Umbilical cord (tissue), 1 donor: ENCODE measurements at regions not wholly inside any gene's neighbourhood (a gene's known extent, or its start where the extent isn't known, plus 50 kb on each side); places are given as distances from the start of the nearest gene placed in this dataset.
"Not testable (repeated sequence)": the region's sequence is repeated elsewhere in the genome, so short reads cannot be mapped to it uniquely, and the experiment has no call there.

Experiments
- DNase-seq: peaks from one replicate; pipeline ENCODE4 v3.0.0-alpha.2; 2015; ENCODE audit warnings: low spot score

DNA sequence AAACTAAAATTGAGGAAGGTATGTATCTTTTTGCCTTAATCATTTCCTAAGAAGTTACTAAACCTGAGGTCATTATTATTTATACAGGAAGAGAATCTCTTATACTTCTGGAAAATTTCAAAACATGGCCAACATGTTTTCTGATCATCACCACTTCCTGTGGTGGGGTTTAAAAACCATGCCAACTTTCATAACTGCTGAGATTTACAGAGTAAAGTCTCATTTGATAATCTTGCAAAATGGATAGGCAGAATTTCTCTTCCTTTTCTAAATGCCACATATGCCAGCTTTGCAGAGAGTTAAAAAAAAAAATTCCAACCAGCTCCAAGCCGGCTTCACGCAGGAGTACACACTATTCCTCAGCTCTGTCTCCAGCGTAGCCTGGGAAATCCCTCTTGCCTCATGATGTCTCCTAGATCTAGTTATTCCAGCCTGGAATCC lies 124.3 kb upstream of the SPRED1 start:
- peak; percentile 84 for DNase-seq

DNA sequence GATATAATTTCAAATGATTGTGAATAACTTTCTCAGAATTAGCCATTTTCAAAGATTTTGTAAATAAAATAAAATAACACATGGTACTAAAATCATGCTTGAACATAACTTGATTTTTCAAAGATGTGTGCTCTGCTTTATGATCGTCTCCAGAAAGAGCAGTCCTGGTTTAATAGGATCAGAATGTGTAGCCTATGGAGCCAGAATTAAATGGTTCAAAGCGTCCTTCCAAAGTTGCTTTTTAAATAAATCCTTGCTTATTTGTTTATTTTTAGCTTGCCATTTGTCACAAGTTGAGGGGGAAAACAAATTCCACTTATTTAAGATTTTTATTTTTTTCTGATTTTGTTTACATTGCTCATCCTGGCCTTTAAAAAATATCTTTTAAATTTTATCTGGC lies 123.7 kb upstream of the SPRED1 start:
- DNase-seq: peak; percentile 40

DNA sequence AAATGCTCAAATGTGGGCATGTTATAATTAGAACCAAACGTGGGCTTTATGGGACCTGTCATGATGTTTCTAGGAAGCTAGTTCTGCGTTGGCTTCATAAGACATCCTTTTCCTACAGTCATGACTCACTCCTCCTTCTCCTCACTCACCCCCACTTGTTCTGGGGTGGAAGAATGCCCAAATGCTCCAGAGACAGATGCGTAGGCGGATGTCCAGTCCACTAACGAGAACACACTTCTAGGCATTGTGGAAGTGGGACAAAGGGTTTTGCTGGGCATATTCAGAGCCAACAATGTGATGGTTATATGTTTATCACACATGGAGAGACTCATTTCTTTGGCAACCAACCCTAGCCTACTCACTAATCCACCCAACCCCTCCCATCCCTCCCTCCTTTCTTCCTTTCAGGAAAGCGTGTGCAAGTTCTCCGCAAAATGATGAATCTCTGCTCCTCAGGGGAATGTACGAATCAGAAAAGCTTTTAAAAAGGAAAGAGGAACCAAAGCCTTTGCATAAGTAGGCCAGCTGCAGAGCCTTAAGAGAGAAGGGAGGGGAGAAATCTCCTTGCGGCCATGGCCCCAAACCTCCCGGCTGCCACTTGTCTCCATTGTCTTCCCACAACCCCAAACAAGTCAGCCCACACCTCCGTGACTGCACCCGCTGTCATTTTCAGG lies 123.0 kb upstream of the SPRED1 start:
- peak; percentile 96 for DNase-seq

DNA sequence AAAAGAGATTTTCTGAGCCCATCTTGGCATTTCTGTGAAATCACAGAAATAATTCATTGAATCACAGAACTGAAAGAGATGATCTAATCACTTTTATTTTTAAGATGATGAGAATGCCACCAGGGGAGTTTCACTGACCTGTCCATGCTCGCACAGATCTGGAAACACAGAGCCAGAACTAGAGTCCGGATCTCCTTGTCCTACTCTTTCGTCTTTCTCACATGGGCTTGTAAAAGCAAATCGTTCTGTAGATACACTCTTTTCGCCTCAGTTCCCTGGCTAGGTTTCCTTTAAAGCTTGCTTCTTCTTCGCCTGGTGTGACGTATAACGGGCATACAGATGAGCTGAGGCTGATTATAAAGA lies 122.5 kb upstream of the SPRED1 start:
- peak; percentile 57 for DNase-seq

DNA sequence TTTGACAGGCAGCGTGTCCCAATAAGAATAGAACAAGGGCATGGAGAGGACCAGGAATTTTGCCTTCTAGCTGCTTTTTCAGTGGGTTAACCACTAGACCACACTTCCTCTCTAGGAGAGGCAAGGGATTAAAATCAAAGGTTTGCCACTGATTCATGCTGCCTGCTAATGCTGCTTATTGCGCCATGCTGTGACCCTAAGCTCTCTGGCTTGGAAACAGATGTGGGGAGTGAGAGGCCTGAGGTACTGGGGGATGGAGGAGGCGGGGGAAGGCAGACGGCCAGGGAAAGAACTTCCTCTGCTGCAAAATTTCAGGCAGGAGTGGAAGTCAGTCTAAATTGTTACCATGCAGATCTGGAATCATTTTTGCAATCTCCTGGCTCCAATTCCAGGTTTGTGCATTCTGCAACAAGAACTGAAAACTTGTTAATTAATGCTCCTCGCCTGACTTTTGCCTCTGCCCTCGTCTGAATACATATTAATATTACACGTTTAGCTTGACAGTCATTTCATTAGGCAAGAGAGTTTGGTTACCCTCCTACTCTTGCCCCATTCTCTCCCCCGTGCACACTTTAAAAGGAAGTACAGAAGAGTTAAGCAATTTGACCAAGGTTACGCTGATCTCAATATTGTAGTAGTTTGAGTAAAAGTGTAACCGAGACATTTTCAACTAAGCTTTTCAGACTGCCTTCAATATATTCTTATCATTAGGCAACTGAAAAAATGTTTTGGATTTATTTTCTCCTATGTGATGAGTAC lies 121.7 kb upstream of the SPRED1 start:
- peak; percentile 98 for DNase-seq

DNA sequence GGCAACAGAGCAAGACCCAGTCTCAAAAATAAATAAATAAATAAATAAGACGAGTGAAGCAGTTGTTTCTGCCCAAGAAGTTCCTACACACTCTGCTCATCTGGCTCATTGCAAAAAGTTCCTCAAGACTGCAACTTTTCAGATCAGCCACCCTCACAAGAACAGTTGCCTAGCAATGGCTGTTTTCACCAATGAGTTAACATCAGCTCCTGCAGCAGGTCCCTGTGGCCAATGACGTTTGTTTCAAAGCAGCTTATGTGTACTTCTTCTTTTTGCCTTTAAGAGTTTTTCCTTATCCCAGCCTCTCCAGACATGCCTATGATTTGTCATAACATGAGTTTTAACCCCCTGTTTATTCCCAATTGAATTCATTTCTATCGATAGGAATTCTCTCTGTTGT lies 118.4 kb upstream of the SPRED1 start:
- DNase-seq: peak; percentile 49

DNA sequence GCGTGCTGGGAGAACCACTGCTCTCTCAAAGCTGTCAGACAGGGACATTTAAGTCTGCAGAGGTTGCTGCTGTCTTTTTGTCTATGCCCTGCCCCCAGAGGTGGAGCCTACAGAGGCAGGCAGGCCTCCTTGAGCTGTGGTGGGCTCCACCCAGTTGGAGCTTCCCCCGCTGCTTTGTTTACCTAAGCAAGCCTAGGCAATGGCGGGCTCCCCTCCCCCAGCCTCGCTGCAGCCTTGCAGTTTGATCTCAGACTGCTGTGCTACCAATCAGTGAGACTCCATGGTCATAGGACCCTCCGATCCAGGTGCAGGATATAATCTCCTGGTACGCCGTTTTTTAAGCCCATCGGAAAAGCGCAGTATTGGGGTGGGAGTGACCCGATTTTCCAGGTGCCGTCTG lies 110.4 kb upstream of the SPRED1 start:
- not testable (repeated sequence) for DNase-seq

DNA sequence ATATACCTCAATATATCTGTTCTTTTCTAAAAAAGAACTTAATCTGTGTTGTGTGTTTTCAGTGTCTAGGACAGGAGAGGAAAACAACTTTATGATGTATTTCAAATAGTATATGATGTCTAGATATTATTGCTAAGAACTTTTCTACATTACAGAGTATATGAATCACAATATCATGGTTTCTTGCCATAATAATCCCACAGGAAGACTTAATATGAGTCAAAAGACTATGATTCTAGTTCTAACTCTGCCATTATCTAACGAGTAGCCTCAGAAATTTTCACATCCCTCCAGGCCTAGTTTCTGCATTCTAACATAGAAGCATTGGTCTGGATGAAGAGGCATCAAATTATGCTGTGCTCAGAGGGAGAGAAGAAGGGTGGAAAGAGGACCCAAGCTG lies 107.7 kb upstream of the SPRED1 start:
- DNase-seq: no peak

DNA sequence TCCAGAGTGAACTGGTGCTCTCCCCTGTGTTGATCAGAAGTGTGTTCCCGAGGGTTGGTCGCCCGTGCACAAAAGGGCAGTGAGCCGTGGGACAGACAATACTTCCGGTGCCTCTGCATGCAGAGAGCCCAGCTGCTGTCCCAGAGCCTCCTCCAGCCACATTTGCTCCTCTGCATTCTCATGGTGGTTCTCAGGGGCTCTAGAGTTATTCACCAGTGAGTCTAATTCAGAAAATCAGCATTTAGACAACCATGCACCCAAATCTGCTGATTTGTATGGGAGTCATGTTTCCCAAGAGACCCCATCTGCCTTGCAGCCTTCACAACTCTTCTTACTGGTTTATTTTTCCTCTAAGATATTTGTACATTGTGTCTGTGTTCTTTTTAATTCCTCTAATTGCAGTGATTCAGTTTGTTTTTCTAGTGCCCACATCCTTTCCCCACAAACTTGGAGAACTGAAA lies 107.0 kb upstream of the SPRED1 start:
- no peak for DNase-seq

DNA sequence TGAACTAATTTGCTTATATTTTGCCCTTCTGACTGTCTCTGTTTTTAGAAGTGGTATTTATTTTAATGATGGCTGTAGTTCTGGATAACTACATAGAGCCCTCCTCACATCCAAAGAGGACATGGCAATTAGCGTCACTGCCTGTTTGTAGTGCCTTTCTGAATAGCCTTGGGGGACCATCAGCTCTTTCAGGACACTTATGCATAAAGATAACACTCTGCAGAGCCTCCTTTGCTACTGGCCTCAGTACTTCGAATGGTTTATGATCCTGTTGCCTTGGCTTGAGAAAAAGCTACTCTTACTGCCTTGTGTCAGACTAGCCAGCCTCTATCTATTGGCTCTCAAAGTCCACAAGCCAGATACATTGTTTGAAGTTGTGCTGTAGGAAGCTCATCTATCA lies 105.4 kb upstream of the SPRED1 start:
- DNase-seq: no peak

DNA sequence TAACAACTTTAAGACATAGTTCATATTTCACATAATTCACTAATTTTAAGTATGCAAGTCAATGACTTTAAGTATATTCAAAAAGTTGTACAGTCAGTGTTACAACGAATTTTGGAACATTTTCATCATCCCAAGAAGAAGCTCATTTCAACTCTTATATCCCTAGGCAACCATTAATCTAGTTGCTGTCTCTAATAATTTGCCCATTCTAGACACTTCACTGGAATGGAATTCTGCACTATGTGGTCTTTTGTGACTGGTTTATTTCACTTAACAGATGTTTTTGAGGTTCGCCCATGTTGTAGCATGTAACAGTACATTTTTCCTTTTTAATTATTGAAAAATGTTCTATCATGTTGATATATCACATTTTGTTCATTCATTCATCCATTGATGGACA lies 104.2 kb upstream of the SPRED1 start:
- DNase-seq: peak; percentile 43

DNA sequence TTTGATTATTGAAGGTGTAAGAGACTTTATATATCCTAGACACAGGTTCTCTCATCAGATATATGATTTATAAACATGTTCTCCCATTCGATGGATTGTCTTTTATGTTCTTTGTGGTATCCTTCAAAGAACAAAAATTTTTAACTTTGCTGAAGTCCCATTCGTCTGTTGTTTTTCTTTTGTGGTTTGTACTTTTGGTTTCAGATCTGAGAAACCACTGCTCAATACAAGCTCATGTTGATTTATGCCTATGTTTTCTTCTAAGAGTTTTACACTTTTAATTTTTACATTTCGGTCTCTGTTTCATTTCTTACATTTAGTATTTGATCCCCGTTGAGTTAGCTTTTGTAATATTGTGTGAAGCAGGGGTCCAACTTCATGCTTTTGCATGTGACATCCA lies 103.3 kb upstream of the SPRED1 start:
- no peak for DNase-seq

DNA sequence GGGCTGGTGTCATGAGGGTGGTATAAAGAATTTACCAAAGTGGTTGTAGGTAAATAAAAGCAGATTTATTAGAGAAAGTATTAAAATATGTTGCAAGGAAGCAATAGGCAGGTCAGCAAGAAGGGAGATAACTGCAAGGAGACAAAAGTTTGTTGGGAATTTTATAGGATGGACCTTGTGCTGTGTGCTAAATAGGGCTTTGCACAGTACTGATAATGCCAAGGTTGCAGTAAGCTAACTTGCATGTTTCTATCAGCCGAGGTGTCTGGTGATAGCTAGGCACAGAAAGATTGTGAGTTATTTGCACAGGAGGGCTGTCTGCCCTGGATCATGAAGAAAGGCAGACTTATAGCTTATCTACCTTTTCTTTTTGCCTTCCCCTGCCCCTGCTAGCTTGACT lies 102.5 kb upstream of the SPRED1 start:
- DNase-seq: no peak

DNA sequence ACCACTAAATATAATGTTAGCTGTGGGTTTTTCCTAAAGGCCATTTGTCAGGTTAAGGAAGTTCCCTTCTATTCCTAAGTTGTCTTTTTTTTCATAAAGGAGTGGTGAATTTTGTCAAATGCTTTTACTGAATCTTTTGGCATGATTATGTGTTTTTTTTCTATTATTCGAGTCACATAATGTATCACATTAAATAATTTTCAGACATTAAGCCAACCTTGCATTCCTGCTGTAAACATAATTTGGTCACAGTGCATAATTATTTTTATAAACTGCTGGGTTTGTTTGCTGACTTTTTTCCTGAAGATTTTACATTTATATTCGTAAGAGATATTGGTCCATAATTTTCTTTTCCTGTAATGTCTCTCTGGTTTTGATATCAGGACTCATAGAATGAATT lies 101.8 kb upstream of the SPRED1 start:
- DNase-seq: no peak

DNA sequence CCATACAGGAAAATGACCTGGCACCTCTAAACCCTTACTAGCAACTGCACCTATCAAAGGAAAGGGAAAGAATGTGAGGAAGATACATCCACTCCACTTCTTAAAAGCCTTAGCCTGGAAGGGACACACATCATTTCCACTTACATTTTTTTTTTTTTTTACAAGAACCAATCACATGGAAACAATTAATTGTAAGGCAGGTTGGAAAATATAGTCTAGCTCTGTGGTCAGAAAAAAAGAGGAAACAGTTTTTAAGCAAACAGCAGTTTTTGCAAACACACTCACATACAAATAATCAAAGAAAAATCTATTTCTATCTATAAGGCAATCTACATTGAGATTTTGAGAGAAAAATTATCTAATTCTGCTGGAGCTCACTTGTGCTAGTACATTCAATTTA lies 98.9 kb upstream of the SPRED1 start:
- DNase-seq: no peak

DNA sequence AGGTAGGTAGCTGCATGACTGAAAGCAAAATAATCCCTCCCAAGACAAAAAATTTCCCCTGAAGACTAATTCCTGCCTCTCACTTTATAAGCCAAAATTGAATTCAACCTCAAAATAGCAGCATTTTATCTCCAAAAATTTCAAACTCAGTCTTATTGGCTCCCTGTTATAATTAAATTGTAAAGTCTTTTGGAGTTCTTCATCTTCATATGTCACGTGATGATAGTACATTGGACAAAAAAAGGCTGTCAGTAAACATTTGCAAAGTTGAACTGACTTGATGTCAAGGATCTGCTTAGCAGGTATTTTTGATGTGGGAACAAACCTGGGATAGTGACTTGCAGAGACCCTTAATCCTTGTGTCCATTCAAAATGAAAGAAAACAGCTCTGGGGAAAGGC lies 98.4 kb upstream of the SPRED1 start:
- no peak for DNase-seq

DNA sequence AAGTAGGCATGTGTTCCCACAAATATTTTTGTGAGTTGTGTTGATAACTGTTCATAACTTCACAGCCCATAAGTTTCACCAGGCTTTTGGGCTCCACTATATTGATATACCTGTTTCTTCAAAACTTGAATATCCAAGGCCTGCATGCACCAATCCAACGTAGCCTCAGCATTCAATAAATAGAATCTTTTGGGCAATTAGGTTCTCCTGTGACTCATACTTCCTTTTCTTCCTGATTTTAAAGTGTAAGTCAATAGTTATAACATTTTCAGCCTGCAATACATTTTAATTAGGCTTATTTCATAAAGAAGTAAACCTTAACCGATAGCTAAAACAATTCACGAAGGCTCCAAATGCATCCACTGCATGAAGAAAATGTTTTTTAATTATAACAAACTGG lies 97.8 kb upstream of the SPRED1 start:
- DNase-seq: no peak

DNA sequence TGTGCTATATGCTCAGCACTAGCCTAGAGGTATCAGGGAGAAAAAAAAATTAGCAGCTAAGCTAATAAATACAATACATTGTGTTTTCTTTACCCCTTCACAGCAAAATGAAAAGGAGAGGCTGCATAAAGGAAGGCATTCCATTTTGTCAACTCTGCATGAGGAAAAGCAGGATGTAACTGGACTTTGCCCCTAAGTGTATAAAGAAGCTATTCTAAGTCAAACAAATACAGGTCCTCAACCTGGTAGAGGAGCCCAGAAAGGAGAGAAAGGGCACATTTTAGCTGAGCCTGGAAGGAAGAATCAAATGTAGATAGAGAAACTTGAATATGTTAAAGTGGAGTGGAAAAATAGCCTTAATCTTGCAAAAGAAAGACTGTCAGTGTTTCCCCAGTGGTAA lies 89.0 kb upstream of the SPRED1 start:
- no peak for DNase-seq

DNA sequence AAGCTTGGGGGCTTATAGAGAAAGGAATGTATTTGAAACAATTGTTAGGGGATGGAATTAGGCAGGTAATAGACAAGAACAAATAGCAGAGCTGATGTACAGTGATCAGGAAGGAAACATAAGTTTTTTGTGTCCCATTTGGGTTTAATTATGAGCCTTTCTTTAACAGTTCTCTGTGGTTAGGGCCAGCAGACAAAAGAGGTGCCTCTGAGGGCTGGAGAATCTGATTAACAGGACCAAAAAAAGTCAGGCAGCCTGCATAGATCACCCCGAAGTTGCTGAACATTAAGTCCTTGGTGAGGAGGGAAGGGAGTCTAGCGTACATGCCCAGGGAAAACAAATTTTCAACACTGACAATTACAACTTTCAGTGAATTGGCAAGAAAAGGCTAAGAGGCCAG lies 88.6 kb upstream of the SPRED1 start:
- DNase-seq: no peak

DNA sequence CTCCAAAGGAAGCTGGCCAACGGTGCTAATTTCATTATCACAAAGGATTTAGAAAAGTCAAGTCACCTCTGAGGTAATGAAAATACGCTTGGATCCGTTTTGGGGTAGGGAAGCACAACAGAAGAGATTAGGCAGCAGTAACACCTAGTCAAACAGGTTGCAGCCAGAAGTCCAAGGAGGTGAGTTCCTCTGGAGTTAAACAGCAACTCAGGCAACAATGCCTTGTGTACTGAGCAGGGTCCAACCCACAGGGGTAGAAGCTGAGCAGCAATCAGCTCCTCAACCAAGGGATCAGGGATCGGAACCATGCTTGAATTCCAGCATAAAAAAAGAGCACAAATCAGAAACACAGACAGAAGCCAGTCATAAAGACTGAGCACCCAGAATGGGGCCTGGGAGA lies 88.1 kb upstream of the SPRED1 start:
- DNase-seq: no peak

DNA sequence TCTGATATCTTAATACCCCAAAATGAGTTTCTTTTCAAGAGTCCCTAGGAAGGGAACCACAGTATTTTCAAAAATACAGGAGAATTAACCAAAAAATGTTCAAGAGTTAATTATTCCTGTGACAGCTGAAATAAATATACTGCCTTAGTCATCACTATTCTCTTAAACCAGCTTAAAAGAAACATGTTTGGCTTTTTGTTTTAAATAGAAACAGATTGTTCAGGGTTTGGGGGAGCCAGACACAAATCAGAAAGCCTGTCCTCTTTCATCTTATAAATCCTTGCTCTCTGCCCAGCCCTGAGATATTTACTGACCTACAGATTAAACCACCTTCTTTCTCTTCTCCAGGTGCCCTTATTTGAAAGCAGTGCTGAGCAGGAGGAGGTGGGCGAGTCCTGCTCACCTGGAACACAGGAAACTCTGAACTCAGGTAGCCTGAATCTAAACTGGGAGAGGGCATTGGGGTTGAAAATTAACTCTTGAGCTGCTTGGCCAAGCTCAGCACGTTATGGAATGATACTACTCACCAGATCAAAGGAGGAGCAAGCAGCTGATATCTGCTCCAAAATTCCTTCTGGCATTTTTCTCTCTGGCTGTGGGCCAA lies 84.1 kb upstream of the SPRED1 start:
- peak; percentile 26 for DNase-seq

DNA sequence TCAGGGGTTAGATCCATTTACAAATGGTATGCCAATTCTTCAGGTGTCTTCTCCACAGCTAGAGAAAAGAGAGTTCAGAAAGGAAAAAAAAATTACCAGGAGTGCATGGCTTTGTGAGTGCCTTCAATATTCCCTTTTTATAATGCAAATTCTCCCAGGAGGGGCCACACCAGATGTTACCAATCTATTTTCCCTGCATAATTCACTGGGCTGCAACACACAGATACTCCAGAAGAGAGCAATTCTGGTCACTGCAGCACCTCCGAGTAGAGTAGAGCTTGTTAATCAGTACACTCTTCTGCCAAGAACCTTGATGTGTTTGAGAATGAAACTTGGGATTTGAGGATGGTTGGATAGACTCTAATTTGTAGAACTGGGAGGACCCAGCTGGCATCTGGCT lies 80.7 kb upstream of the SPRED1 start:
- no peak for DNase-seq

DNA sequence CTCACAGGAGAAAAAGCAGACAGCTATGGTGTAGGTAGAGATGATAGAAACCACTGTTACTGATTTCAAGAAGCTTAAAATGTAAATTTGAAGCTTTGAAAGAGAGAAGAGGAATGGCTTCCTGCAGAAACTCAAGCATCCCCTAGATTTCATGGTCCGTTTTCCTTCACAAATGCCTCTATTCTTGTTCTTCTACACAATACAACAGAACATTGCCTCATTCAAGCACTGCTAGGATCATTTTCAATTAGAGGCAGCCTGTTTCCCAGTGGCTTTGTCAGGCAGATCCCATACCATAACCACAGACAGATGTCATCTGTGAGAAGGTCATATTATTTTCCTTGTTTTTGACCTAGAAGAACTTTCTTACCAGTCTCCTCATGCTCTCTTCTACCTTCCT lies 77.9 kb upstream of the SPRED1 start:
- DNase-seq: no peak
